HG02885 (cell line): ENCODE measurements at regions not wholly inside any gene's neighbourhood (a gene's known extent, or its start where the extent isn't known, plus 50 kb on each side); places are given as distances from the start of the nearest gene placed in this dataset.

Source experiments
- ATAC-seq: cut with Tn5 transposase; IDR thresholded peaks from one replicate; pipeline ENCODE4 v1.9.1; 2021; ENCODE audit warnings: mild to moderate bottlenecking; ENCODE audit not compliant: unreplicated experiment, poor library complexity

GRCh38 chr1:239765163-239765562, 326.5 kb upstream of the FMN2 start:
- ATAC-seq, result no peak

GRCh38 chr1:239771550-239771949, 320.1 kb upstream of the FMN2 start:
- no peak for ATAC-seq

GRCh38 chr1:239772446-239772845, 319.2 kb upstream of the FMN2 start:
- ATAC-seq, result no peak

GRCh38 chr1:239775466-239775865, 316.2 kb upstream of the FMN2 start:
- no peak for ATAC-seq

GRCh38 chr1:239778208-239778813, 313.4 kb upstream of the FMN2 start:
- ATAC-seq, result no peak

GRCh38 chr1:239779962-239780361, 311.7 kb upstream of the FMN2 start:
- no peak for ATAC-seq

- no peak for ATAC-seq
Observed at GRCh38 chr1:239784896-239785295, 306.8 kb upstream of the FMN2 start.

GRCh38 chr1:239785576-239785975, 306.1 kb upstream of the FMN2 start:
- no peak for ATAC-seq

GRCh38 chr1:239786464-239786863, 305.2 kb upstream of the FMN2 start:
- ATAC-seq, result no peak

GRCh38 chr1:239792157-239792556, 299.5 kb upstream of the FMN2 start:
- ATAC-seq, result no peak

- no peak for ATAC-seq
Observed at GRCh38 chr1:239795304-239795703, 296.4 kb upstream of the FMN2 start.

- ATAC-seq, result no peak
Observed at GRCh38 chr1:239799617-239800016, 292.1 kb upstream of the FMN2 start.

- no peak for ATAC-seq
Observed at GRCh38 chr1:239800861-239801260, 290.8 kb upstream of the FMN2 start.

- ATAC-seq, result no peak
Observed at GRCh38 chr1:239802275-239802674, 289.4 kb upstream of the FMN2 start.

GRCh38 chr1:239803781-239804180, 287.9 kb upstream of the FMN2 start:
- no peak for ATAC-seq

- ATAC-seq, result no peak
Observed at GRCh38 chr1:239804266-239804665, 287.4 kb upstream of the FMN2 start.

- ATAC-seq, result no peak
Observed at GRCh38 chr1:239805042-239805441, 286.6 kb upstream of the FMN2 start.

GRCh38 chr1:239805851-239806772, 285.6 kb upstream of the FMN2 start:
- ATAC-seq, result no peak

GRCh38 chr1:239806897-239807296, 284.8 kb upstream of the FMN2 start:
- no peak for ATAC-seq

- ATAC-seq, result no peak
Observed at GRCh38 chr1:239807361-239807760, 284.3 kb upstream of the FMN2 start.

GRCh38 chr1:239810061-239810481, 281.6 kb upstream of the FMN2 start:
- ATAC-seq, result no peak
